AG04449 (cell line): ENCODE measurements at regions not wholly inside any gene's neighbourhood (a gene's known extent, or its start where the extent isn't known, plus 50 kb on each side); places are given as distances from the start of the nearest gene placed in this dataset.

Experiments
- CTCF ChIA-PET: fragments of 350-600 bp; formaldehyde crosslinking; extraction: SDS; loops from one replicate; lab custom pipeline; 2021; ENCODE audit warnings: antibody characterized with exemption; lab: Yijun Ruan, JAX
- POLR2A ChIA-PET: fragments of 400-600, 350-600 bp; formaldehyde crosslinking; extraction: SDS; loops from one replicate; lab custom pipeline; 2020; ENCODE audit warnings: antibody characterized with exemption, inconsistent platforms; lab: Yijun Ruan, JAX
- DNase-seq: peaks from one replicate; pipeline ENCODE4 v3.0.0-alpha.2; 2010; ENCODE audit warnings: low read depth, low spot score
- H3K4me3 ChIP-seq: 2 replicates; pipeline ENCODE4 v1.5.1; 2011; ENCODE audit warnings: low read depth, mild to moderate bottlenecking, control low read depth, low read length
- TF ChIP-seq, protein P1 (sequence below): IDR thresholded peaks from one replicate; pipeline ENCODE4 v1.5.1; 2011; ENCODE audit warnings: mild to moderate bottlenecking, moderate library complexity, low read length, control low read depth, inconsistent platforms; ENCODE audit not compliant: insufficient read depth; ENCODE audit errors: missing control alignments

DNA sequence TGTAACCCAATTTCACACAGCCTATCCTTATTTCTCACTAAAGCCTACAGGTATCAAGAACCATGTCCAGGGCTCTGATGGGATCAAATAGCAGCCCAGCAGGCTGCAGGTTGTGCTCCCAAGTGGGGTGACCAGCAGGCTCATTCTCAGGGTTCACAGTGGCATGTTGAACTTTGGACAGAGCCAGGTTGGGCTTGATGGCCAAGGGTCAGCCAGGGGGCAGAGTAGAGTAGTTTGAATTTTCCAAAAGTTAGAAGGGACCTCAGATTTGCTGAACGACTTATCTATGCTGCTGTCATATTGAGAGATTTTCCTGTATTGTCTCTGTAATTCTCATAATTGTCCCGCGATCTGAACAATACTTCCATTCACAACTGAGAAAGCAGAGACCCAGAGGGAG is 310.8 kb upstream of the BOD1L1 start:
- TF ChIP-seq, protein P1, sequence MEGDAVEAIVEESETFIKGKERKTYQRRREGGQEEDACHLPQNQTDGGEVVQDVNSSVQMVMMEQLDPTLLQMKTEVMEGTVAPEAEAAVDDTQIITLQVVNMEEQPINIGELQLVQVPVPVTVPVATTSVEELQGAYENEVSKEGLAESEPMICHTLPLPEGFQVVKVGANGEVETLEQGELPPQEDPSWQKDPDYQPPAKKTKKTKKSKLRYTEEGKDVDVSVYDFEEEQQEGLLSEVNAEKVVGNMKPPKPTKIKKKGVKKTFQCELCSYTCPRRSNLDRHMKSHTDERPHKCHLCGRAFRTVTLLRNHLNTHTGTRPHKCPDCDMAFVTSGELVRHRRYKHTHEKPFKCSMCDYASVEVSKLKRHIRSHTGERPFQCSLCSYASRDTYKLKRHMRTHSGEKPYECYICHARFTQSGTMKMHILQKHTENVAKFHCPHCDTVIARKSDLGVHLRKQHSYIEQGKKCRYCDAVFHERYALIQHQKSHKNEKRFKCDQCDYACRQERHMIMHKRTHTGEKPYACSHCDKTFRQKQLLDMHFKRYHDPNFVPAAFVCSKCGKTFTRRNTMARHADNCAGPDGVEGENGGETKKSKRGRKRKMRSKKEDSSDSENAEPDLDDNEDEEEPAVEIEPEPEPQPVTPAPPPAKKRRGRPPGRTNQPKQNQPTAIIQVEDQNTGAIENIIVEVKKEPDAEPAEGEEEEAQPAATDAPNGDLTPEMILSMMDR, result no peak
- CTCF ChIA-PET, result interaction anchor here (0.5 kb wide), 1 partner anchor 282 kb away, joined by 3 read pairs; no protein-coding TSS in a partner anchor
- no peak for DNase-seq
- POLR2A ChIA-PET, result no interaction called here
- H3K4me3 ChIP-seq, result no peak overlapping the region

DNA sequence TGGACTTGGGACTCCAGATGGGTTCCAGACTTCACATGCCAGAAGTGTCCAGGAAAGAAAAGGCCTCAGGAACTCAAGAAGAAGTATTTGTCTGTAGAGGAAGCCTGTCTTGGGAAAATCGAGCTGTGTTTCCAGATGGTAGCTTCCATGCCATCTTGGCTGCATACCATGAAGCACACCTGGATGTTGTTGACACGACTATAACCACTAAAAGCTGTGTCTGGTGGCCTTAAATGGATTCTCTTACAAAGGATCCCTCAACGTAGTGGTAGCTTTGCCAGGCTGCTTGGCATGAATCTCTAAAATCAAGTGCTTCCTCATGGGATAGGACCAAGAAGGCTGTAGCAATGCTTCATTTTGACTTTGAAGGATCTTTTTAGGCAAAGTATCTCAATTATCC is 313.4 kb upstream of the BOD1L1 start:
- CTCF ChIA-PET, result no interaction called here
- no peak overlapping the region for H3K4me3 ChIP-seq
- no peak for DNase-seq
- POLR2A ChIA-PET, result no interaction called here
- TF ChIP-seq, protein P1, result no peak

DNA sequence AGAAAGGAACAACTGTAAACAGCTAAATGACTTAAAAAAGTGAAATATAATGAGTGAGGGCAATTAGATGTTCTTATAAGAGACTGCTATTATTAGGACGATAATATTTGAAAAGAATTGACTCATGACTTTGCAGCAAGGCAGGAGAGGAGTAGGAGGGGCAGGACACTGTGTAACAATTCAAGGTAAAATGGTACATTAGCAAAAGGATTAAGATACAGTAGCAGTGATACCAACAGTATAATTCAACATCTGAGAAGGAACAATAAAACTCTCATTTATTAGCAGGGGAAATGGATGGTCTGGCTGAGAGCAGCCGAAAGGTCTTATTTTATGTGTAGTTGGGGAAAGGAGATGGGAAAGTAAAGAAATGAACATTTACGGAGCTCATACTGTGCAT is 315.5 kb upstream of the BOD1L1 start:
- ChIA-PET POLR2A (interaction anchor here (1.0 kb wide), 1 partner anchor 10 kb away, joined by 3 read pairs; no protein-coding TSS in a partner anchor), CTCF (interaction anchor here (1.8 kb wide), 1 partner anchor 288 kb away, joined by 3 read pairs; no protein-coding TSS in a partner anchor)
- H3K4me3 ChIP-seq, result no peak overlapping the region
- TF ChIP-seq, protein P1, result no peak
- no peak for DNase-seq

DNA sequence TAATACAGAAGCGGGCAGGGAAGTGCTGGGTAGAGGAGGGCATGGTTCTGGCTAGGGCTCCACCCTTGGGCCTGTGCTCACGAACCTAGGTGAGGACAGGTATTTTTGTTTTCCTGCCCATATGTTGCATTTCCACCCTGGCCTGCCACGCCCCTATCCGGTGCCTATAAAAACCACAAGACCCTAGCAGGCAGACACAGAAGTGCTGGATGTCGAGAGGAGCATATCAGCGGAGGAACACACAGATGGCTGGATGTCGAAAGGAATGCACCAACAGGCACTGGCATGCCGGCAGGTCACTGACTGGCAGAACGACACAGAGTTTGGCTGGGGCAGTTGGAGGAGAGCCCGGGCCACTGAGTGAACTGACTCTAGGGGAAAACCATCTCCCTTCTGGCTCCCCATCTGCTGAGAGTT is 316.6 kb upstream of the BOD1L1 start:
- CTCF ChIA-PET, result no interaction called here
- POLR2A ChIA-PET, result no interaction called here

DNA sequence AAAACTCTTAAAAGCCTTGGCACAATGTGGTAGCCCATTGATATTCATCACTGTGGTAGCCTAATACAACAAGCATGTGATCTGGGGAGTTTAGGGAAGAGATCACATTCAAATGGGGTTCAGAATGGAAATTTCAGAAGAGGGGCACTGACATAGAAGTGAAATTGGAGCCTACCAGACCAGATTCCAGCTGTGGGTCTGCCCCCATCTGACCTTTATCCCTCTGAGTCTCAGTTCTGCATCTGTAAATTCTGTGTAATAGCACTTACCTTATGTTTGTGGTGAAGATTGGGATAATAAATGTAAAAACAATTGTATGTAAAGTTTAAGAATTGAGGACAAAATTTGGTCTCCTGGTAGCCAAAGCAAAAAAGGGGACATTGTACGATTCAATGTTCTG is 320.4 kb upstream of the BOD1L1 start:
- POLR2A ChIA-PET, result no interaction called here

More for the DNA sequence above, 316.6 kb upstream of the BOD1L1 start:
- no peak for DNase-seq
- TF ChIP-seq, protein P1, result no peak
- H3K4me3 ChIP-seq, result no peak overlapping the region

DNA sequence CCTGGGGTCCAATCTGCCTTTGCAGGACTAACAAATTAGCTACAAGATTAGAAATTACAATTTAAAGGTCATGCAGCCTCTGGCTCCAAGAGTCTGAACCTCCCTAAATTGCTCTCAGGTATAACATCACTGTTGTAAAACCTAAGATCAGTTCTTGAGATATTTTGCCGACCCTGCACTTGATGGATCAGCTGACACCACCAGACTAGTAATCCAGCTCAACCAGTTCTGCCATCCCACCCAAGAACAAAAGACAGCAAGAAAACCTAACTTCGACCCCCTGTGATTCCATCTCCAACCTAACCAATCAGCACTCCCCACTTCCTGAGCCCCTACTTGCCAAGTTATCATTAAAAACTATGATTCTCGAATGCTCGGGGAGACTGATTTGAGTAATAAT is 323.0 kb upstream of the BOD1L1 start:
- ChIA-PET POLR2A (no interaction called here), CTCF (no interaction called here)
- no peak overlapping the region for H3K4me3 ChIP-seq
- no peak for DNase-seq
- TF ChIP-seq, protein P1, result no peak

More for the DNA sequence above, 320.4 kb upstream of the BOD1L1 start:
- no peak for DNase-seq
- TF ChIP-seq, protein P1, result no peak
- CTCF ChIA-PET, result interaction anchor here (1.5 kb wide), 1 partner anchor 14 kb away, joined by 7 read pairs; no protein-coding TSS in a partner anchor
- H3K4me3 ChIP-seq, result no peak overlapping the region
